ENCODE measurements at regions not wholly inside any gene's neighbourhood (a gene's known extent, or its start where the extent isn't known, plus 50 kb on each side); places are given as distances from the start of the nearest gene placed in this dataset.

- no peak for TF ChIP-seq REST (IDR thresholded peaks at IDR 0.05; ENCODE audit: unreplicated experiment)
- no peak for TF ChIP-seq JUNB (IDR thresholded peaks at IDR 0.05; ENCODE audit: unreplicated experiment)
- TF ChIP-seq ZNF114 (CRISPR knock-in tag; IDR thresholded peaks at IDR 0.05): no peak
- TF ChIP-seq POLR2AphosphoS5 (IDR thresholded peaks at IDR 0.05; ENCODE audit: low read depth): no peak
- TF ChIP-seq ZNF331 (CRISPR knock-in tag; IDR thresholded peaks at IDR 0.05; ENCODE audit: low read depth): no peak
Observed at GRCh38 chr16:51755577-51756355, 604.7 kb upstream of the SALL1 start (continued).

- peaks cover 60% of the 10 kb centered on the region for H3K4me1 Mint-ChIP-seq
- H3K4me3 ChIP-seq: no peak overlapping the region
- peaks cover 48% of the 10 kb centered on the region for H3K4me1 ChIP-seq (ENCODE audit: insufficient read depth)
- DNase-seq (ENCODE audit: low spot score) (peak; percentile 47), ATAC-seq (peak; percentile 70)
- H3K27ac Mint-ChIP-seq: 0 out of 2 replicates have a peak overlapping the region, but pooled peaks have one; percentile 7
- peaks cover 2% of the 10 kb centered on the region for H3K27me3 Mint-ChIP-seq (ENCODE audit: insufficient read depth, low read depth, poor library complexity)
- H4K20me1 ChIP-seq (replicated peaks; ENCODE audit: insufficient read depth): no peaks in the 10 kb centered on the region
- peak overlapping the region; percentile 62 for H3K4me2 ChIP-seq
- no peaks in the 10 kb centered on the region for H3K27me3 ChIP-seq (ENCODE audit: insufficient read depth)
- H3K79me2 ChIP-seq (replicated peaks; ENCODE audit: insufficient read depth): no peaks in the 10 kb centered on the region
- peaks cover 3% of the 10 kb centered on the region; the same call in 1 of the 2 replicates for H3K9me2 ChIP-seq (ENCODE audit: insufficient read depth)
- no peaks in the 10 kb centered on the region for H3K36me3 Mint-ChIP-seq (ENCODE audit: low read depth)
- TF ChIP-seq EZH2phosphoT487 (IDR thresholded peaks at IDR 0.05; ENCODE audit: unreplicated experiment) (no peak), CTCF (conservative IDR thresholded peaks at IDR 0.05; ENCODE audit: low read depth in 2 of 2) (no peak), CREB1 (CRISPR knock-in tag; IDR thresholded peaks at IDR 0.05; ENCODE audit: low read depth) (no peak), EZH2 (IDR thresholded peaks at IDR 0.05; ENCODE audit: low read depth, unreplicated experiment) (no peak), ETS1 (IDR thresholded peaks at IDR 0.05) (no peak), STAT1 (IDR thresholded peaks at IDR 0.05; ENCODE audit: unreplicated experiment) (no peak), POLR2AphosphoS5 (IDR thresholded peaks at IDR 0.05; ENCODE audit: low read depth) (no peak), ZNF331 (CRISPR knock-in tag; IDR thresholded peaks at IDR 0.05; ENCODE audit: low read depth) (no peak)
- no peak overlapping the region for H3K27ac ChIP-seq (ENCODE audit: low read depth)
- peak overlapping the region; percentile 81 for H2AFZ ChIP-seq
- H3K4me3 Mint-ChIP-seq: no peak overlapping the region
- H3K9me3 Mint-ChIP-seq: no peaks in the 10 kb centered on the region
- no peaks in the 10 kb centered on the region for H3K36me3 ChIP-seq (ENCODE audit: insufficient read depth)
- H3F3A ChIP-seq (replicated peaks; ENCODE audit: low read depth): no peaks in the 10 kb centered on the region
Observed at GRCh38 chr16:51755039-51755501, 604.0 kb upstream of the SALL1 start.
